Prostate gland (tissue), 2 donors: ENCODE measurements at regions not wholly inside any gene's neighbourhood (a gene's known extent, or its start where the extent isn't known, plus 50 kb on each side); places are given as distances from the start of the nearest gene placed in this dataset.

ENCODE experiments used
- CTCF ChIP-seq, 4 experiments: fragments of 200-600 bp in 2 of 4; fragments of 450-650 bp in 2 of 4; sonication (generic) in 2 of 4; IDR thresholded peaks; 1 replicate in 3 of 4; 2 replicates in 1 of 4; pipeline ENCODE4 v1.5.1; 2016 to 2019; ENCODE audit warnings: antibody characterized with exemption in 4 of 4, mild to moderate bottlenecking in 2 of 4, moderate library complexity in 2 of 4
- POLR2A ChIP-seq: fragments of 450-650 bp; IDR thresholded peaks from one replicate; pipeline ENCODE4 v1.6.1; 2016; ENCODE audit warnings: antibody characterized with exemption, mild to moderate bottlenecking

GRCh38 chr18:23324056-23324811 is 128.9 kb upstream of the RIOK3 start:
- TF ChIP-seq POLR2A (no peak), CTCF (IDR thresholded peaks at IDR 0.05) (no peak)
